GM13977 (cell line): ENCODE measurements at regions not wholly inside any gene's neighbourhood (a gene's known extent, or its start where the extent isn't known, plus 50 kb on each side); places are given as distances from the start of the nearest gene placed in this dataset.

Source experiments
- DNase-seq: peaks from one replicate; pipeline ENCODE4 v3.0.0; 2012; ENCODE audit warnings: low spot score
- in situ Hi-C: fragments of 300-500 bp; cut with MboI; formaldehyde crosslinking; loops from one replicate; pipeline ENCODE4 v1.12.0; 2022; ENCODE audit warnings: low sequenced_read_pairs, low pct_unique_long_range_greater_than_20kb, mixed read lengths, inconsistent platforms; ENCODE audit not compliant: unreplicated experiment
- TF ChIP-seq, protein P1 (sequence below): IDR thresholded peaks from 2 replicates; pipeline ENCODE4 v1.5.1; 2012; ENCODE audit warnings: mild to moderate bottlenecking, control low read depth; ENCODE audit not compliant: insufficient read depth; ENCODE audit errors: extremely low read depth, missing control alignments

GRCh38 chr1:232425421-232425820 is 204.5 kb downstream of the SIPA1L2 start:
- in situ Hi-C loops = no loop called here
- TF ChIP-seq, protein P1, sequence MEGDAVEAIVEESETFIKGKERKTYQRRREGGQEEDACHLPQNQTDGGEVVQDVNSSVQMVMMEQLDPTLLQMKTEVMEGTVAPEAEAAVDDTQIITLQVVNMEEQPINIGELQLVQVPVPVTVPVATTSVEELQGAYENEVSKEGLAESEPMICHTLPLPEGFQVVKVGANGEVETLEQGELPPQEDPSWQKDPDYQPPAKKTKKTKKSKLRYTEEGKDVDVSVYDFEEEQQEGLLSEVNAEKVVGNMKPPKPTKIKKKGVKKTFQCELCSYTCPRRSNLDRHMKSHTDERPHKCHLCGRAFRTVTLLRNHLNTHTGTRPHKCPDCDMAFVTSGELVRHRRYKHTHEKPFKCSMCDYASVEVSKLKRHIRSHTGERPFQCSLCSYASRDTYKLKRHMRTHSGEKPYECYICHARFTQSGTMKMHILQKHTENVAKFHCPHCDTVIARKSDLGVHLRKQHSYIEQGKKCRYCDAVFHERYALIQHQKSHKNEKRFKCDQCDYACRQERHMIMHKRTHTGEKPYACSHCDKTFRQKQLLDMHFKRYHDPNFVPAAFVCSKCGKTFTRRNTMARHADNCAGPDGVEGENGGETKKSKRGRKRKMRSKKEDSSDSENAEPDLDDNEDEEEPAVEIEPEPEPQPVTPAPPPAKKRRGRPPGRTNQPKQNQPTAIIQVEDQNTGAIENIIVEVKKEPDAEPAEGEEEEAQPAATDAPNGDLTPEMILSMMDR = no peak
- no peak for DNase-seq

DNA sequence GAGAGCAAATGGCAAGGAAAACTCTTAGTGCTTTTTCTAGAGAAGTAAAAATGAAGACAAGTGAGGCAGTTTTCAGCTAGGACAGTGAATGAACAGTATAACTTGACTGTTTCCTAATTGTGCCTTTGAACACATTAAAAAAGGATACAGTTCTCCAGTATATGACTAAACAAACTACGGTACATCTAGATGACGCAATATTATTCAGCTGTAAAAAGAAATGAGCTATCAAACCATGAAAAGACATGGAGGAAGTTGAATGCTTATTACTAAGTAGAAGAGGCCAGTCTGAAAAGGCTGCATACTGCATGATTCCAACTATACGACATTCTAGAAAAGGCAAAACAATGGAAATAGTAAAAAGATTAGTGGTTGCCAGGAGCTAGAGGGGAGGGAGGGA is 206.3 kb downstream of the SIPA1L2 start:
- DNase-seq = no peak
- in situ Hi-C loops = no loop called here
- TF ChIP-seq, protein P1 = no peak

DNA sequence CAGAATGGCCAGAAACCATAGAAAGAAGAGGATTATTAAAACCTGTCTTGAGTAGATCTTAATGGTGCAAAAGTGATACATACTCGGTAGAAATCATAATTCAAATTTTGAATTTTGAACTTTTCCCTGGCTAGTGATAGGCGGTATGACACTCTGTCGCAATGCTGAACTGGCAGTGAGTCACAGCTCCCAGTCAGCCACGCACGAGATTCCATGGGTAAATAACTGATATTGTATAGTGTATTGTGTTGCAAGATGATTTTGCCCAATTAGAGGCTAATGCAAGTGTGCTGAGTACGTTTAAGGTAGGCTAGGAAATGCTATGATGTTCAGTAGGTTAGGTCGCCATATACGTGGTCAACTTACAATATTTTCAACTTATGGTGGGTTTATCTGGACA is 207.0 kb downstream of the SIPA1L2 start:
- no peak for DNase-seq
- in situ Hi-C loops = no loop called here
- TF ChIP-seq, protein P1 = no peak

DNA sequence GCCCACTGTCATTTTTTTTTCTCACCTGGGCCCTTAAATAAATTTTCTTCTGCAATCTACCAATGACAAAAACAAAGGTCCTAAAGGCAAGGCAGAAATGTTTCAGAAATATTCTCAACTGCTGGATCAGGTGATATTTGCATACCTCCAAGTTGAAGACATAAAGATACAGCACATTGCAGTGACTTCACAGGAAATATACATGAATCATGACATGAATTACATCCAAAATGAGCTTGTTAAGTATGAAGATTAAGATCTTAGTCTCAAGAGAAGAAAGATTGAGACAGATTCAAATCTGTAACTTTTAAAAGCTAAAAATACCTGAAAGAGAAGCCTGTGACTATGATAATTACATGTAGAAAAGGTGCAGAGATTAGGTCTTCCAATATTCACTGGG is 207.8 kb downstream of the SIPA1L2 start:
- in situ Hi-C loops = no loop called here
- DNase-seq = no peak
- TF ChIP-seq, protein P1 = no peak

- DNase-seq = no peak
- in situ Hi-C loops = no loop called here
Observed at GRCh38 chr1:232421143-232421796, 208.7 kb downstream of the SIPA1L2 start.

GRCh38 chr1:232417636-232418248 is 212.2 kb downstream of the SIPA1L2 start:
- TF ChIP-seq, protein P1 = no peak
- in situ Hi-C loops = no loop called here
- no peak for DNase-seq

More at GRCh38 chr1:232421143-232421796, 208.7 kb downstream of the SIPA1L2 start:
- TF ChIP-seq, protein P1 = no peak
